A673 (cell line): ENCODE measurements at regions not wholly inside any gene's neighbourhood (a gene's known extent, or its start where the extent isn't known, plus 50 kb on each side); places are given as distances from the start of the nearest gene placed in this dataset.

Experiments used
- BruUV-seq: library from RNA; stranded (reverse); fragments of 400-500 nt; replicated peaks from 2 replicates; lab custom pipeline; 2021; lab: Mats Ljungman, UMichigan
- CTCF ChIA-PET: fragments of 300-600 bp; sonication (Branson Sonifier 250); formaldehyde crosslinking; loops from one replicate; lab custom pipeline; 2022; ENCODE audit warnings: antibody characterized with exemption; lab: Charles Lee
- POLR2A ChIA-PET: fragments of 300-600 bp; sonication (Branson Sonifier 250); formaldehyde crosslinking; loops from one replicate; lab custom pipeline; 2022; ENCODE audit warnings: antibody characterized with exemption; ENCODE audit not compliant: low non-redundant PET; lab: Charles Lee
- DNase-seq: peaks from one replicate; pipeline ENCODE4 v3.0.0-alpha.2; 2015; ENCODE audit warnings: low spot score
- H3K27ac ChIP-seq: fragments of 200-600 bp; sonication (generic); 2 replicates; pipeline ENCODE4 v1.5.1; 2016; ENCODE audit warnings: mixed run types, low read depth, mild to moderate bottlenecking, mixed read lengths, antibody characterized with exemption, low read length; ENCODE audit not compliant: poor library complexity, severe bottlenecking
- H3K27me3 ChIP-seq: fragments of 200-600 bp; sonication (generic); replicated peaks from 2 replicates; pipeline ENCODE4 v1.6.1; 2017; ENCODE audit warnings: mixed run types, low read depth, mild to moderate bottlenecking, mixed read lengths, antibody characterized with exemption, low read length; ENCODE audit not compliant: insufficient read depth, poor library complexity
- H3K36me3 ChIP-seq: fragments of 200-600 bp; sonication (generic); 2 replicates; pipeline ENCODE4 v1.6.1; 2016; ENCODE audit warnings: mixed run types, mild to moderate bottlenecking, mixed read lengths, antibody characterized with exemption, low read length; ENCODE audit not compliant: insufficient read depth, poor library complexity, severe bottlenecking
- H3K4me1 ChIP-seq: fragments of 200-600 bp; sonication (generic); 2 replicates; pipeline ENCODE4 v1.6.1; 2017; ENCODE audit warnings: mixed run types, mild to moderate bottlenecking, mixed read lengths, antibody characterized with exemption, low read length; ENCODE audit not compliant: insufficient read depth, poor library complexity, severe bottlenecking
- H3K4me3 ChIP-seq: fragments of 200-600 bp; sonication (generic); 2 replicates; pipeline ENCODE4 v1.5.1; 2016; ENCODE audit warnings: low read depth, mixed run types, mild to moderate bottlenecking, mixed read lengths, low read length; ENCODE audit not compliant: poor library complexity, severe bottlenecking
- H3K9me3 ChIP-seq: fragments of 200-600 bp; sonication (generic); 2 replicates; pipeline ENCODE4 v1.6.1; 2016; ENCODE audit warnings: mixed run types, low read depth, mild to moderate bottlenecking, mixed read lengths, antibody characterized with exemption, low read length; ENCODE audit not compliant: poor library complexity, severe bottlenecking
- CTCF ChIP-seq: fragments of 300-800, 200-600 bp; sonication (generic); conservative IDR thresholded peaks from 2 replicates; pipeline ENCODE4 v1.5.1; 2017; ENCODE audit warnings: low read depth, mild to moderate bottlenecking, antibody characterized with exemption, low read length, moderate library complexity, mixed read lengths
- EZH2 ChIP-seq: fragments of 200-600 bp; sonication (generic); IDR thresholded peaks from 2 replicates; pipeline ENCODE4 v1.6.1; 2017; ENCODE audit warnings: borderline replicate concordance, low read depth, mild to moderate bottlenecking, mixed read lengths, antibody characterized with exemption, low read length; ENCODE audit not compliant: poor library complexity, severe bottlenecking
- intact Hi-C: fragments of 100-400 bp; cut with micrococcal nuclease; formaldehyde crosslinking; loops from one replicate; pipeline ENCODE4 v1.10.0; 2022; ENCODE audit not compliant: unreplicated experiment

- ChIA-PET POLR2A (no interaction called here), CTCF (interaction anchor here (0.7 kb wide), 1 partner anchor 764 kb away, joined by 3 read pairs; no protein-coding TSS in a partner anchor)
- no peaks in the 10 kb centered on the region for H3K9me3 ChIP-seq
- no peaks in the 10 kb centered on the region for H3K36me3 ChIP-seq
- no peak overlapping the region for H3K27ac ChIP-seq
- no peak for DNase-seq
- H3K27me3 ChIP-seq = no peaks in the 10 kb centered on the region
- peak; percentile 25; the same call in 1 of the 2 replicates for TF ChIP-seq CTCF
- TF ChIP-seq EZH2 = no peak
- intact Hi-C loops = no loop called here
- BruUV-seq = no TSS peak
- no peaks in the 10 kb centered on the region for H3K4me1 ChIP-seq
- H3K4me3 ChIP-seq = no peak overlapping the region
Observed at GRCh38 chr1:195897076-195897475, 711.2 kb downstream of the KCNT2 start.

- no peak overlapping the region for H3K27ac ChIP-seq
- TF ChIP-seq EZH2 = no peak
- TF ChIP-seq CTCF = no peak
- POLR2A ChIA-PET = no interaction called here
- no peak for DNase-seq
- intact Hi-C loops = no loop called here
- H3K36me3 ChIP-seq = no peaks in the 10 kb centered on the region
- no peak overlapping the region for H3K4me3 ChIP-seq
- no peaks in the 10 kb centered on the region for H3K9me3 ChIP-seq
- H3K27me3 ChIP-seq = no peaks in the 10 kb centered on the region
- no TSS peak for BruUV-seq
- H3K4me1 ChIP-seq = no peaks in the 10 kb centered on the region
- CTCF ChIA-PET = no interaction called here
Observed at GRCh38 chr1:195894411-195894810, 713.8 kb downstream of the KCNT2 start.

GRCh38 chr1:195886000-195886399 is 722.2 kb downstream of the KCNT2 start:
- POLR2A ChIA-PET = no interaction called here
- no peaks in the 10 kb centered on the region for H3K4me1 ChIP-seq
- BruUV-seq = no TSS peak
- no peaks in the 10 kb centered on the region for H3K9me3 ChIP-seq
- no peak for DNase-seq
- H3K27me3 ChIP-seq = no peaks in the 10 kb centered on the region
- no peaks in the 10 kb centered on the region for H3K36me3 ChIP-seq
- H3K4me3 ChIP-seq = no peak overlapping the region
- intact Hi-C loops = no loop called here
- TF ChIP-seq EZH2 (no peak), CTCF (peak; percentile 46)
- H3K27ac ChIP-seq = no peak overlapping the region
- CTCF ChIA-PET = interaction anchor here (0.6 kb wide), 1 partner anchor 205 kb away, joined by 4 read pairs; no protein-coding TSS in a partner anchor
